HCT116 (cell line): ENCODE measurements at regions not wholly inside any gene's neighbourhood (a gene's known extent, or its start where the extent isn't known, plus 50 kb on each side); places are given as distances from the start of the nearest gene placed in this dataset.

ENCODE experiments used
- ATAC-seq: fragments of 200-7000 bp; cut with Tn5 transposase; 2 replicates; pipeline ENCODE4 v1.9.1; 2020; ENCODE audit warnings: mild to moderate bottlenecking, moderate library complexity
- BruUV-seq: library from RNA; stranded (reverse); fragments of 400-500 nt; replicated peaks from 2 replicates; lab custom pipeline; 2021; lab: Mats Ljungman, UMichigan
- CTCF ChIA-PET: fragments of 300-600 bp; sonication (Branson Sonifier 250); formaldehyde crosslinking; loops from one replicate; lab custom pipeline; 2021; ENCODE audit warnings: antibody characterized with exemption; lab: Charles Lee
- POLR2A ChIA-PET: fragments of 300-600, 350-600 bp; sonication (Branson Sonifier 250); formaldehyde crosslinking; loops from one replicate; lab custom pipeline; 2021; ENCODE audit warnings: antibody characterized with exemption; lab: Charles Lee
- RAD21 ChIA-PET, 2 experiments: fragments of 300-600 bp; sonication (Branson Sonifier 250); formaldehyde crosslinking; loops; one replicate each; lab custom pipeline; 2023; ENCODE audit warnings: low total read pairs in 2 of 2; ENCODE audit not compliant: uncharacterized antibody in 2 of 2, unreplicated experiment in 2 of 2, low non-redundant PET in 1 of 2; lab: Charles Lee
- DNase-seq: peaks from one replicate; pipeline ENCODE4 v3.0.0-alpha.2; 2010; ENCODE audit warnings: low read depth, low spot score
- H2AFZ ChIP-seq: fragments of 200-600 bp; shearing (Covaris generic), sonication (generic); 2 replicates; pipeline ENCODE4 v1.6.1; 2017; ENCODE audit warnings: low read depth, mixed run types, mixed read lengths, antibody characterized with exemption, low read length; ENCODE audit not compliant: poor library complexity, severe bottlenecking
- H3K27ac ChIP-seq: 2 replicates; pipeline ENCODE4 v1.5.1; 2012; ENCODE audit warnings: low read depth, low read length
- H3K27me3 ChIP-seq: fragments of 200-600 bp; sonication (generic); 2 replicates; pipeline ENCODE4 v1.6.1; 2016; ENCODE audit warnings: mixed run types, low read length, mixed read lengths; ENCODE audit not compliant: insufficient read depth
- H3K36me3 ChIP-seq, 2 experiments: fragments of 200-500 bp in 1 of 2; fragments of 200-600 bp in 1 of 2; sonication (Bioruptor generic) in 1 of 2; sonication (generic) in 1 of 2; 2 replicates each; pipeline versions ENCODE4 v1.5.1 to v1.6.1; 2014 to 2016; ENCODE audit warnings: low read length in 2 of 2, inconsistent platforms in 1 of 2, mixed read lengths in 1 of 2, mixed run types in 1 of 2; ENCODE audit not compliant: insufficient read depth in 2 of 2, control insufficient read depth in 1 of 2
- H3K4me1 ChIP-seq, 2 experiments: fragments of 200-600 bp in 1 of 2; sonication (generic) in 1 of 2; 2 replicates each; pipeline versions ENCODE4 v1.5.1 to v1.6.1; 2012 to 2017; ENCODE audit warnings: low read length in 2 of 2, inconsistent platforms in 1 of 2, mild to moderate bottlenecking in 1 of 2, mixed read lengths in 1 of 2, mixed run types in 1 of 2, moderate library complexity in 1 of 2; ENCODE audit not compliant: insufficient read depth in 2 of 2, control insufficient read depth in 1 of 2
- H3K4me2 ChIP-seq: fragments of 200-600 bp; sonication (generic); 2 replicates; pipeline ENCODE4 v1.6.1; 2017; ENCODE audit warnings: mixed run types, low read length, mixed read lengths
- H3K4me3 ChIP-seq, 2 experiments: fragments of 200-600 bp in 1 of 2; sonication (generic) in 1 of 2; replicated peaks in 1 of 2; 2 replicates each; pipeline ENCODE4 v1.5.1; 2011 to 2016; ENCODE audit warnings: low read length in 2 of 2, control low read depth in 1 of 2, low read depth in 1 of 2, mild to moderate bottlenecking in 1 of 2, mixed read lengths in 1 of 2, mixed run types in 1 of 2
- H3K79me2 ChIP-seq: fragments of 200-600 bp; sonication (generic); 2 replicates; pipeline ENCODE4 v1.6.1; 2017; ENCODE audit warnings: mild to moderate bottlenecking, mixed run types, low read length, moderate library complexity, mixed read lengths; ENCODE audit not compliant: insufficient read depth
- H3K9ac ChIP-seq: fragments of 200-600 bp; sonication (generic); 2 replicates; pipeline ENCODE4 v1.6.1; 2016; ENCODE audit warnings: low read length, mixed read lengths
- H3K9me2 ChIP-seq: fragments of 200-600 bp; sonication (generic), shearing (Covaris generic); 2 replicates; pipeline ENCODE4 v1.6.1; 2017; ENCODE audit warnings: mixed run types, mild to moderate bottlenecking, moderate library complexity; ENCODE audit not compliant: insufficient read depth
- H3K9me3 ChIP-seq, 2 experiments: fragments of 200-500 bp in 1 of 2; fragments of 200-600 bp in 1 of 2; sonication (Bioruptor generic) in 1 of 2; sonication (generic) in 1 of 2; 2 replicates each; pipeline ENCODE4 v1.6.1; 2014 to 2017; ENCODE audit warnings: low read length in 2 of 2, mixed read lengths in 2 of 2, inconsistent platforms in 1 of 2, low read depth in 1 of 2, mild to moderate bottlenecking in 1 of 2, mixed run types in 1 of 2, moderate library complexity in 1 of 2; ENCODE audit not compliant: control insufficient read depth in 1 of 2, insufficient read depth in 1 of 2
- H4K20me1 ChIP-seq: fragments of 200-600 bp; sonication (generic), shearing (Covaris generic); 2 replicates; pipeline ENCODE4 v1.6.1; 2017; ENCODE audit warnings: mixed run types, mild to moderate bottlenecking, moderate library complexity; ENCODE audit not compliant: insufficient read depth
- CBX3 ChIP-seq: IDR thresholded peaks from 2 replicates; pipeline ENCODE4 v1.6.1; 2012; ENCODE audit warnings: low read depth
- CEBPB ChIP-seq: IDR thresholded peaks from 2 replicates; pipeline ENCODE4 v1.6.1; 2012; ENCODE audit warnings: low read depth
- JUND ChIP-seq: IDR thresholded peaks from 2 replicates; pipeline ENCODE4 v1.6.1; 2012
- POLR2AphosphoS5 ChIP-seq: IDR thresholded peaks from 2 replicates; pipeline ENCODE4 v1.6.1; 2011; ENCODE audit warnings: mild to moderate bottlenecking, low read depth, low read length, moderate library complexity
- RAD21 ChIP-seq: IDR thresholded peaks from 2 replicates; pipeline ENCODE4 v1.6.1; 2012; ENCODE audit warnings: low read depth, mild to moderate bottlenecking
- SIN3A ChIP-seq: IDR thresholded peaks from 2 replicates; pipeline ENCODE4 v1.6.1; 2012; ENCODE audit warnings: low read depth
- TCF7L2 ChIP-seq: IDR thresholded peaks from 2 replicates; pipeline ENCODE4 v1.7.0; 2011; ENCODE audit warnings: borderline replicate concordance, inconsistent platforms; ENCODE audit not compliant: insufficient read depth, insufficient read length; ENCODE audit errors: extremely low read depth
- YY1 ChIP-seq: IDR thresholded peaks from 2 replicates; pipeline ENCODE4 v1.6.1; 2011; ENCODE audit warnings: low read length, low read depth, moderate library complexity, mild to moderate bottlenecking; ENCODE audit not compliant: insufficient replicate concordance; ENCODE audit errors: extremely low read depth
- ZFX ChIP-seq: fragments of 450-650 bp; IDR thresholded peaks from 2 replicates; pipeline ENCODE4 v1.6.1; 2017
- intact Hi-C: fragments of 100-400 bp; cut with micrococcal nuclease; formaldehyde crosslinking; loops from 2 replicates; pipeline ENCODE4 v1.10.0; 2022
- TF ChIP-seq, protein P1 (sequence below): IDR thresholded peaks from 2 replicates; pipeline ENCODE4 v1.6.1; 2012; ENCODE audit warnings: low read depth
- TF ChIP-seq, protein P2 (sequence below), 3 experiments: fragments of 200-600 bp in 1 of 3; sonication (generic) in 1 of 3; IDR thresholded peaks in 2 of 3; conservative IDR thresholded peaks in 1 of 3; 2 replicates each; pipeline ENCODE4 v1.5.1; 2012 to 2017; ENCODE audit warnings: low read depth in 2 of 3, low read length in 2 of 3, antibody characterized with exemption in 1 of 3, borderline replicate concordance in 1 of 3, control low read depth in 1 of 3, mild to moderate bottlenecking in 1 of 3, mixed read lengths in 1 of 3, mixed run types in 1 of 3, moderate library complexity in 1 of 3; ENCODE audit not compliant: insufficient read depth in 1 of 3

DNA sequence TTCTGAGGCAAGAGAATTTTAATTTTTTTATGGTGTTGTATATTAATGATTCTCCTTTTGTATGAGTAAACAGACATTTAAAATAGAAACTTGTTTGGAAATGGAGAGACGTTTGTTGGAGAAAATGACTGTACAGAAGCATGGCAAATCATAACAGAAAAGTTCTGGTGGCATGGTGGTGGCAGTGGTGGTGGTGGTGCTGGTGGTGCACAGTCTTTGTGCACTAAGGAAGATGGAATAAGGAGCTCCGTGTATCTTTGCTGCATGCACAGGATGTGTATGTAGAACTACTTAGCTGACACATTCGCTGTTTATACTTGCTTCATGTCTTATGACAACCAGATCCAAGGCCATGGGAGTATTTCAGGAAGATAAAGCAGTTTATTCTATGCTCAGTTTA is 294.9 kb downstream of the UTRN start (continued):
- TF ChIP-seq, protein P1, sequence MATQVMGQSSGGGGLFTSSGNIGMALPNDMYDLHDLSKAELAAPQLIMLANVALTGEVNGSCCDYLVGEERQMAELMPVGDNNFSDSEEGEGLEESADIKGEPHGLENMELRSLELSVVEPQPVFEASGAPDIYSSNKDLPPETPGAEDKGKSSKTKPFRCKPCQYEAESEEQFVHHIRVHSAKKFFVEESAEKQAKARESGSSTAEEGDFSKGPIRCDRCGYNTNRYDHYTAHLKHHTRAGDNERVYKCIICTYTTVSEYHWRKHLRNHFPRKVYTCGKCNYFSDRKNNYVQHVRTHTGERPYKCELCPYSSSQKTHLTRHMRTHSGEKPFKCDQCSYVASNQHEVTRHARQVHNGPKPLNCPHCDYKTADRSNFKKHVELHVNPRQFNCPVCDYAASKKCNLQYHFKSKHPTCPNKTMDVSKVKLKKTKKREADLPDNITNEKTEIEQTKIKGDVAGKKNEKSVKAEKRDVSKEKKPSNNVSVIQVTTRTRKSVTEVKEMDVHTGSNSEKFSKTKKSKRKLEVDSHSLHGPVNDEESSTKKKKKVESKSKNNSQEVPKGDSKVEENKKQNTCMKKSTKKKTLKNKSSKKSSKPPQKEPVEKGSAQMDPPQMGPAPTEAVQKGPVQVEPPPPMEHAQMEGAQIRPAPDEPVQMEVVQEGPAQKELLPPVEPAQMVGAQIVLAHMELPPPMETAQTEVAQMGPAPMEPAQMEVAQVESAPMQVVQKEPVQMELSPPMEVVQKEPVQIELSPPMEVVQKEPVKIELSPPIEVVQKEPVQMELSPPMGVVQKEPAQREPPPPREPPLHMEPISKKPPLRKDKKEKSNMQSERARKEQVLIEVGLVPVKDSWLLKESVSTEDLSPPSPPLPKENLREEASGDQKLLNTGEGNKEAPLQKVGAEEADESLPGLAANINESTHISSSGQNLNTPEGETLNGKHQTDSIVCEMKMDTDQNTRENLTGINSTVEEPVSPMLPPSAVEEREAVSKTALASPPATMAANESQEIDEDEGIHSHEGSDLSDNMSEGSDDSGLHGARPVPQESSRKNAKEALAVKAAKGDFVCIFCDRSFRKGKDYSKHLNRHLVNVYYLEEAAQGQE: no peak
- TF ChIP-seq CEBPB: no peak
- TF ChIP-seq RAD21: no peak
- TF ChIP-seq JUND: no peak
- no peak for TF ChIP-seq SIN3A

DNA sequence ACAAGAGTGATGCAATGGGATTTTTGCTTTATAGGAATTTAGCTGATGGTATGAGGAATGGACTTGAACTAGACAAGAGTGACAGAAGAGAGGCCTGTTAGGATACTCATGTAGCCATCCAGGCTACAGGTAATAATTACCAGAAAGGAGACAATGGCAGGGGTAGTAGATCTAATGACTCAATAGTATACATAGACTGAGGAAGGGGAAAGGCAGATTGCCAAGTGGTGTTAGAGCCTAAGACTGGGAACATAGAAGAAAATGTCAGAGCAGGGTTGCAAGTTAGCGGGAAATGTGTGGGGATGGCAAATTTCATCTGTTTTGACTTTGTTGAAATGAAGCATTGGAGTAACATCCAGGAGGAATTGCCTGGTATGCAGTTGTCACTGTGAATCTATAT is 295.6 kb downstream of the UTRN start:
- Histone ChIP-seq H3K4me1 (peaks cover 0 to 7% of the 10 kb centered on the region in 2 experiments; a peak in 2 of 4 replicates), H3K27ac (no peak overlapping the region), H4K20me1 (no peaks in the 10 kb centered on the region), H2AFZ (no peak overlapping the region), H3K36me3 (no peaks in the 10 kb centered on the region), H3K4me2 (no peak overlapping the region), H3K79me2 (no peaks in the 10 kb centered on the region), H3K4me3 (no peak overlapping the region), H3K27me3 (no peaks in the 10 kb centered on the region)
- no TSS peak for BruUV-seq
- intact Hi-C loops: loop anchor here (1.0 to 10.0 kb wide), 3 partner anchors 475 to 1122 kb away; no protein-coding TSS in a partner anchor
- no peak for ATAC-seq
- CTCF ChIA-PET: interaction anchor here (0.7 kb wide), 1 partner anchor 363 kb away, joined by 3 read pairs; no protein-coding TSS in a partner anchor
- POLR2A ChIA-PET: no interaction called here
- DNase-seq: no peak
- no peak for TF ChIP-seq YY1
- TF ChIP-seq JUND: no peak
- TF ChIP-seq TCF7L2: no peak
- no peak for TF ChIP-seq ZFX
- TF ChIP-seq, protein P2, sequence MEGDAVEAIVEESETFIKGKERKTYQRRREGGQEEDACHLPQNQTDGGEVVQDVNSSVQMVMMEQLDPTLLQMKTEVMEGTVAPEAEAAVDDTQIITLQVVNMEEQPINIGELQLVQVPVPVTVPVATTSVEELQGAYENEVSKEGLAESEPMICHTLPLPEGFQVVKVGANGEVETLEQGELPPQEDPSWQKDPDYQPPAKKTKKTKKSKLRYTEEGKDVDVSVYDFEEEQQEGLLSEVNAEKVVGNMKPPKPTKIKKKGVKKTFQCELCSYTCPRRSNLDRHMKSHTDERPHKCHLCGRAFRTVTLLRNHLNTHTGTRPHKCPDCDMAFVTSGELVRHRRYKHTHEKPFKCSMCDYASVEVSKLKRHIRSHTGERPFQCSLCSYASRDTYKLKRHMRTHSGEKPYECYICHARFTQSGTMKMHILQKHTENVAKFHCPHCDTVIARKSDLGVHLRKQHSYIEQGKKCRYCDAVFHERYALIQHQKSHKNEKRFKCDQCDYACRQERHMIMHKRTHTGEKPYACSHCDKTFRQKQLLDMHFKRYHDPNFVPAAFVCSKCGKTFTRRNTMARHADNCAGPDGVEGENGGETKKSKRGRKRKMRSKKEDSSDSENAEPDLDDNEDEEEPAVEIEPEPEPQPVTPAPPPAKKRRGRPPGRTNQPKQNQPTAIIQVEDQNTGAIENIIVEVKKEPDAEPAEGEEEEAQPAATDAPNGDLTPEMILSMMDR (IDR thresholded peaks at IDR 0.05 in 2 of 3, conservative IDR thresholded peaks at IDR 0.05 in 1 of 3; ENCODE audit: borderline replicate concordance in 1 of 3, insufficient read depth in 1 of 3, low read depth in 2 of 3, low read length in 2 of 3): no peak
- TF ChIP-seq POLR2AphosphoS5: no peak
- TF ChIP-seq CBX3: no peak
- TF ChIP-seq RAD21: no peak
- TF ChIP-seq, all 23 proteins: peak for 0
- Histone ChIP-seq H3K9me2 (no peaks in the 10 kb centered on the region), H3K9me3 (no peaks in the 10 kb centered on the region), H3K9ac (no peak overlapping the region)
- RAD21 ChIA-PET: no interaction called here
